Endometrium (tissue), 2 donors: ENCODE measurements at regions not wholly inside any gene's neighbourhood (a gene's known extent, or its start where the extent isn't known, plus 50 kb on each side); places are given as distances from the start of the nearest gene placed in this dataset.
A peak's percentile ranks its signal among the peaks of the same experiment; 100 is the strongest.
"Not testable (repeated sequence)": the region's sequence is repeated elsewhere in the genome, so short reads cannot be mapped to it uniquely, and the experiment has no call there.

Source experiments
- FAIRE-seq: peaks from 2 replicates; lab custom pipeline; 2012; peaks lifted over from hg19 to GRCh38; lab: Jason Lieb, UNC
- donor health status: control.
- donor health status: control.

DNA sequence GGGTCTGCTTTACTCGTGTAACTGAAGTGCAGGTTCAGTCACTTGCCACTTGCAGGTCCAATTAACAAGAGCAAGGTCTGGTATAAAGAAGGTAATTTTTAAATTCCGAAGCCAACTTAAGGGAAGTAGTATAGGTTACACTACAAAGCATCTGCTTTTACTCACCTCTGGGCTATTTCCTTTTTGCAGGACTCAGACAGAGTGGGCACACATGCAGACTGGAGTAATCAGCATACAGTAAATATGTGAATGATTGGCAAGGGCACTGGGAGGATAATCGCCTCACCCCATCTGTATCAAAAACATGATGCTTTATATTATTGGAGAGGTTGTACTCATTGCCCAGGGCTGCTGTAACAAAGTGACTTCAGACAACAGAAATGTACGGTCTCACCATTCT, 160.1 kb upstream of the CDH5 start:
- no peak for FAIRE-seq

DNA sequence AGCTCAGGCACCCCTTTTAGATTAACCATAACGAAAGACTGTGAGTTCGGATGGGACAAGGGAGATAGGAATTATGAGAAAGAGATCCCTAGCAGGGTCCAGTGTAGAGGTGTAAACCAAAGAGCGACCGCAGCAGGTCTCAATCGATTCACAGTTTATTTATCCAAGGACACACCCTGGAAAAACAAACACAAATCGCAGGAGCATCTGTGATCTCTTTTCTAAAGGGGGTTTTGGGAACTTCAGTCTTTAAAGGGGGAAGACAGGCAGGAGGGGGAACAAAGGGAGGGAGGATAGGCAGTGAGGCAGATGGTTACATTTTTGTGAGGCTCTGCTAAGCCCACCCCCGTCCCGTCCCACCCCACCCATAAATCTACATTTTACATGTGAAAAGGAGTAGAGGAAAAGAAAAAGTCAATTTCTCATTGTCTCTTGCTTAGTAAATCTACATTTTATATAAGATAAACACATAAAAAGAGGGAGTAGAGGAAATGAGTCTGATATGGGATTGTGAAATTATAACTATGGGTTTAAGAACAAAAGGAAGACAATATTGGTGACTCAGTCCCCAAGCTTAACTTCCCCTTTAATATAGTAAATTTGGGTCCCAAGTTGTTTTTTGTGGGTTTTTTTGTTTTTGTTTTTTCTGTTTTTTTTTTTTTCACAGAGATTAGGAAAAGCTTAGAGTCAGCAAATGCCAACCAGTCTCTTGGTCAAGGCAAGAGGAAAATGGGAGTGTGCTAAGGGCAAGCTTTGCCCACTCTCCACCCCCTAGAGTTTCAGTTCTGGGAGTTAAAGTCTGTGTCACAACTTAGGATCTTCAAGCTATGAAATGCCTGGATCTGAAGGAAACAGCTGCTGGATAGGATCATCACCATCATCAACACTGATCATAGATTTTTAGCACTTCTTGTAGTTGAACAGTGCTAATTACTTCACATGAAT, 160.9 kb upstream of the CDH5 start:
- FAIRE-seq: no peak

- no peak for FAIRE-seq
These were observed 161.7 kb upstream of the CDH5 start for GRCh38 chr16:66204756-66205155.

DNA sequence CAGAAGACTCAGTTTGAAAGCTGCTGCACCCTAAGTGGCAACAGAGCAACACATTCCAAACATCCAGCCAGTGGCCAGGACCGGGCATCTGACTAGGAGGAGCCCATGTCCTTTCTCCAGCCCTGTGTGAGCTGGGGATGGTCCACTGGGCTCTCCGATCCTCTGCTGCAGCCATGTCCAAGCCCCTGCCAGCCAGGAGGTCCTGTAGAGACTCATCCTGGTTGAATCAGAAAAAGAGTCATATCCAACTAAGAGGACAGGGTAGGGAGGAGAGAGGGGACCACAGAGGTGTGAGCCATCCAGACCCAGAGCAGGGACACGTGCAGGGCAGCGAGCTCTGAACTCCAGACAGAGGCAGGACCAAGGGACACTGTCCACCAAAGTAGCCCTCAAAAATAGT, 163.0 kb upstream of the CDH5 start:
- no peak for FAIRE-seq

GRCh38 chr16:66199189-66199588, 167.3 kb upstream of the CDH5 start:
- no peak for FAIRE-seq

- no peak for FAIRE-seq
These were observed 167.8 kb upstream of the CDH5 start for GRCh38 chr16:66198641-66199040.

- no peak for FAIRE-seq
These were observed 168.7 kb upstream of the CDH5 start for GRCh38 chr16:66197668-66198278.

DNA sequence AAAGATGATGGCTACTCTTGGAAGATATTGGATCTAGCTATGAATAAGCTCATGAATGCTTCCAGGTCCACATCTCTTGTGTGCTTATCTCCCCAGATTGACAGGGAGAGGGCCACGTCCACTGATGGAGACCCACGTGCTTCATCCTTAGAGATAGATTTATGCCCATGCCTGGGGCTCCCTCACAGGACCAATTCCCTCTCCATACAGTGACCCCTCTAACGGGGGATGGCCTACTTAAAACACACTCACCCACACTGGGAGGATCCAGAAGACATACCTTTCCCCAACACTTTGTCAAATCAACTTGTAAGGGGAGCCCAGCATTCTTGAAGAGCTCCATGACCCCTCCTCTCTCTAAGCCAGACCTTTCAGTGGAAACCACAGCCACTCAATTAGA, 169.7 kb upstream of the CDH5 start:
- FAIRE-seq: no peak

GRCh38 chr16:66194866-66195265, 171.6 kb upstream of the CDH5 start:
- peak; percentile 86 for FAIRE-seq

GRCh38 chr16:66193543-66194229, 172.8 kb upstream of the CDH5 start:
- no peak for FAIRE-seq

DNA sequence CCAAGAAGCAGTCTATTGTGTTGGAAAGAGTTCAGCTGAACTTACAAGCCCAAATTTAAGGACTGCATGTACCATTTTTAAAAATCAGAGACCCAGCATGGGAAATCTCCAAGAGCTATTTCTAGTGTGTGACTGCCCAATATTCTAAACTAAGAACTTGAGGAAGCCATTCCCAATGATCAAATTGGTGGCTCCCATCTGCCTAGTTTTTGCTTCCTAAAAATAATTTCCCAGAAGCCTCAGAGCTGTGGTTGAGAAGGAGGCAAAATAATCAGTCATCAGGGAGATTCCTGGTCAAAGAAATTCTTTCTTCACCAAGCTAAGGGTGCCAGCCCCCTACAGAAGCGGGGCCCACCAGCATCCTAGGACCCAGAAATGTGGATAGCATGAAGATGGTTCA, 176.1 kb upstream of the CDH5 start:
- FAIRE-seq: no peak

GRCh38 chr16:66189951-66190350, 176.5 kb upstream of the CDH5 start:
- FAIRE-seq: no peak

- FAIRE-seq: peak; percentile 99
These were observed 177.4 kb upstream of the CDH5 start for GRCh38 chr16:66188917-66189725.

DNA sequence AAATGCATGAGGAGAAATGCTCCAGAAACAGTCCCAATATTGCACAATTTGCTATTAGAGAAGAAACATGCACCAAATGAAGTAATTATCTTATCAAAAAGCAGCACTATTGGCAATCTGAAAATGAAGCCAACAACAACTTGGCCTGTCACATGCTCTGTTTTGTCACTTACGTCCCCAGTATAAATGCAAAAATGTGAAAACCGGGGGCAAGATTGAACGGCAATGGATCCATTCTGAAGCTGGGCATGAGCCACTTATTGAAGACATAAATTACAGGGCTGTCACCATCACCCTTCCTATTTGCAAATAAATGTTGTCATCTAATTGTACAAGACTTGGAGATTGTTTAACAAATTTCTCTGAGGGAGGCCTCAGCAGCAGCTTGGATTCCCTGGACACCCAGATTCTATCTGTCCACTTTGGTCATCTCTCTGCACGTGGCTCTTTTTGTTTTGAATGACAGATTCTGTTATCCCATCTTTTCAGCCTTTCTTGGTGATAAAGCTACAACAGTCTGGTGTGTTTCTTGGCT, 180.2 kb upstream of the CDH5 start:
- no peak for FAIRE-seq

- FAIRE-seq: no peak
These were observed 183.9 kb upstream of the CDH5 start for GRCh38 chr16:66182592-66182991.

DNA sequence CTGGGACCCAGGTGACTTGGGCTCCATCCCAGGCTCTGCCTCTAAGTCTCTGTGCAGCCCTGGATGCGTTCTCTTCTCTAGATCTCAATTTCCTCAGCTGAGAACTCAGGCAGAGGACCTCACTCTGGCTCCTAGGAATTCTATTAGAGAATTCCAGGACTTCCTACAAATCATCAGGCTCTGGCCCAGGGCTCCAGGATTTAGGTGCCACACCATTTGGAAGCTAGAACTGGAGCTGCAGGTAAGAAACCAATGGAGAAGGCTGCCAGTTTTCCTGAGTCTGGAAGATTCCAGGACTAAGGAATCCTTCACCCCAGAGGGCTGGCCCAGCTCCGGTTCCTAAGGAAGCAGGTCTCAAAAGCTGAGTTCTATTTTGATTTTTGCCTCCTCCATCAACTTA, 189.8 kb upstream of the CDH5 start:
- FAIRE-seq: no peak

DNA sequence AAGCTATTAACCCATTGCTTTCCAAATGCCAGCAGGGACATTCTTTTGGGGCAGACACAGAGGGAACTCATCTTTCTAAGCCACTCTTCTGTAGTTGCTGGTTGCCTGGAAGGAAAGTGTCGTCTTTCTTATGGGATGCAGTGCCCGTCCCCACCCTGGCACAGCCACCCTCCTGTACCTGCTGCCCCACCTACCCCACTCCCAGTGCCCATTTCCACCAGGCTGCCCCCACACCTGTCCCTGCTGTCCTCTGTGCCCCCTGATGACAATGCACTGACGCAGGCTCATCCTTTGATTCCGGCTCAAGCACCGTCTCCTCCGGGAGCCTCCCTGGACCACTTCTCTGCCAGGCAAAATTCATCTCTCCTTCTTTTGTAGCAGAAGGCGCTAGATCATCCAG, 190.4 kb upstream of the CDH5 start:
- FAIRE-seq: no peak

DNA sequence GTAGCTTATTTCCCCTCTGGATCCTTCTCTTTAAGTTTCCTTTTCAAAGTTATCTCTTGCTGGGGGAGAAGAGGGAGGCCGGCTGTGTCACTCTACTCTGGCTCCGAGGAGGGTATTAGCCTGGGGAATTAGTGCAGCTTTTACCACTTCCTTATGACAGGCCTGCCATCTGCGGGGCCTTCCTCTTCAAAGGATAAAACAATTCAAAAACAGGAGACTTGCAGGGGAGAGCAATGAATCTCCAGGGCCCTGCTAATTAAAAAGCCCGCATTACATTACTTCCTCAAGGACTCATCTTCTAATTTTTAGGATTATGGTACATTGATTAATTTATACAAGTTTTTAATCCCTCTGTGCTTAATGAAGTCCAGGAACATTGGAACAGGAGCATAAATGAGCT, 190.9 kb upstream of the CDH5 start:
- no peak for FAIRE-seq

DNA sequence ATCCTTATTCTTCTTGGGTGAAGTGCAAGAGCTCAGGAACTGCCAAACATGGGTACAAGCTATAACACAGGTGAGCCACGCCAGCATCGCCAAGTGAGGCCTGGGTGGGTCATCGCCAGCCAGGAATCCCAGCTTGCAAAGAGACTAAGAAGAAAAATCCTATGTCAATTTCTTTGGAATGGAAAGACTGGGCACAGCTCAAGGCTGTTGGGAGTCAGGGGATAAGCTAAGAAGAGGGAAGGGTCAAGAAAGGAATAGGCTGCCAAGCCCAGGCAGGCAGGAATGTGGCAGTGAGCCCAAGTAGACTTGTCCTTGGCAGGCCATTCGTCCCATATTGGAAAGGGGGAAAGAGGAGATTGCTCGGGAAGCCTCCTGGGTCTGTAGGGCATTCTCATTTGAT, 191.4 kb upstream of the CDH5 start:
- FAIRE-seq: no peak

DNA sequence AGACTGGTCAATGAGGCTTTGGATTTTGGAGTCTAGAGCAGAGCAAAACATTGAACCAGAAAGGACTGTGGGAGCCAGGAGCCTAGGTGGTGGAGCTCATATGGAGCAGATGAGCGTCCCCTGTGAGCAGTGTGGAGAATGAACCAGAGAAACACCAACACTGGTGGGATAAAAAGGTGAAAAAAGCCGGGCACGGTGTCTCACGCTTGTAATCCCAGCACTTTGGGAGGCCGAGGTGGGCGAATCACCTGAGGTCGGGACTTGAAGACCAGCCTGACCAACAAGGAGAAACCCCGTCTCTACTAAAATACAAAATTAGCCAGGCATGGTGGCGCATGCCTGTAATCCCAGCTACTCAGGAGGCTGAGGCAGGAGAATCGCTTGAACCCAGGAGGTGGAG, 192.7 kb upstream of the CDH5 start:
- not testable (repeated sequence) for FAIRE-seq

DNA sequence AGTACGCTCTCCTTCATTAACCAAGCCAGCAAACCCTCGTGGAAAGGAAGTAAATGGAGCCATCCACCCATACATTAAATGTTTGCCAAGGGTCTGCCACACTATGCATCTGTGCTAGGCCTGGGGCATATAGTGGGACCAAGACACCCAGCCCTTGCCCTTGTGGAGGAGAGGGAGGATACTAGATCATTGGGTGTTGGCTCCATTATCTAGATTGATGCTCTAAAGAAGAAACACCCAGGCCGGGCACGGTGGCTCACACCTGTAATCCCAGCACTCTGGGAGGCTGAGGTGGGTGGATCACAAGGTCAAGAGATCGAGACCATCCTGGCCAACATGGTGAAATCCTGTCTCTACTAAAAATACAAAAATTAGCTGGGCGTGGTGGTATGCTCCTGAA, 193.3 kb upstream of the CDH5 start:
- not testable (repeated sequence) for FAIRE-seq

- no peak for FAIRE-seq
These were observed 194.0 kb upstream of the CDH5 start for GRCh38 chr16:66172463-66172862.
